NCI-H82 (cell line): ENCODE measurements at regions not wholly inside any gene's neighbourhood (a gene's known extent, or its start where the extent isn't known, plus 50 kb on each side); places are given as distances from the start of the nearest gene placed in this dataset.

Experiments
- DNase-seq: peaks from one replicate; lab custom pipeline; 2025; lab: John Stamatoyannopoulos, UW

DNA sequence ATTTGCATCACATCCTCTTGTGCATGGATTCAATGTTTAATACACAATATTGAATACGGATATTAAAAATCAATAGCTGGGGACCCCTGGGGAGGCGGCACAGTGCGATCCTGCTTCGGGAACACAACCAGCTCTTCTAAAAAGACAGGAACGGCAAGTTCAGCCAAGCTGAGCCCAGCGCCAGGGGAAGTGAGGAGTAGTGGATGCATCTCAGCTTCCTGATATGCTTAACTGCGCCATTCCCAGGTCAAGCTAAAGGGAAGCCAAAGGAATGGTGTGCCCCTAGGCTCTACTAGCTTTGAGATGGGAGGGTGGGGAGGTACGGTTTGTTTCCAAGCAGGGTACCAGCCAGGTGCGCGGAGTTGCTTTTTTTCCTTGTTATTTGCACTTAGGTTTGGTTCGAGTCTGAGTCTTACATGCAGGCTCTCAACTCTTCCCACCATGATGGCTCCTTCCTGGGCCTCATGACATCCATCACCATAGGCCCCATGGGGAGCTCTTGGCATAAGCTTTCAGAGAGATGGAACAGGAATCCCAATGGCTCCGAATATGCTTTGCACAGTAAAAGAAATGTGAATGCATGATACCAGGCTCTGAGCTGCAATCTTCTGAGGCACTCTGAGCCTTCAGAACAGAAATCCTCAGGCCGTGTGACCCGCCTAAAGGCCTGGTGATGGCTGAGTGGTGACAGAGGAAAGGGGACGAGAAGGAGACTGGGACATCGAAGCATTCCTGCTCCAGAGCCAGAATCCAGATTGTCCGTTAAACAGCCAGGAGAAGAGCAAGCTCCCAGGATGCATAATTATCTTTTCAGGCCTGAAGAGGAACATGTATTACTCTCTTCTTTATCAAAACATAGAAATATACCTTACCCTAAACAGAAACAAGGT is 51.8 kb upstream of the BCOR start:
- no peak for DNase-seq

GRCh38 chrX:40148385-40149285 is 50.9 kb upstream of the BCOR start:
- peak; percentile 57 for DNase-seq

- DNase-seq: no peak
Observed at GRCh38 chrX:40147971-40148370, 50.2 kb upstream of the BCOR start.
